HG03135 (cell line): ENCODE measurements at regions not wholly inside any gene's neighbourhood (a gene's known extent, or its start where the extent isn't known, plus 50 kb on each side); places are given as distances from the start of the nearest gene placed in this dataset.
"Not testable (repeated sequence)": the region's sequence is repeated elsewhere in the genome, so short reads cannot be mapped to it uniquely, and the experiment has no call there.

Source experiments
- ATAC-seq: cut with Tn5 transposase; IDR thresholded peaks from one replicate; pipeline ENCODE4 v1.9.1; 2021; ENCODE audit warnings: mild to moderate bottlenecking, moderate library complexity; ENCODE audit not compliant: unreplicated experiment

GRCh38 chr2:42979416-42979869, 187.1 kb upstream of the HAAO start:
- ATAC-seq: no peak

- ATAC-seq: no peak
Measured at GRCh38 chr2:42978887-42979415, 186.6 kb upstream of the HAAO start.

DNA sequence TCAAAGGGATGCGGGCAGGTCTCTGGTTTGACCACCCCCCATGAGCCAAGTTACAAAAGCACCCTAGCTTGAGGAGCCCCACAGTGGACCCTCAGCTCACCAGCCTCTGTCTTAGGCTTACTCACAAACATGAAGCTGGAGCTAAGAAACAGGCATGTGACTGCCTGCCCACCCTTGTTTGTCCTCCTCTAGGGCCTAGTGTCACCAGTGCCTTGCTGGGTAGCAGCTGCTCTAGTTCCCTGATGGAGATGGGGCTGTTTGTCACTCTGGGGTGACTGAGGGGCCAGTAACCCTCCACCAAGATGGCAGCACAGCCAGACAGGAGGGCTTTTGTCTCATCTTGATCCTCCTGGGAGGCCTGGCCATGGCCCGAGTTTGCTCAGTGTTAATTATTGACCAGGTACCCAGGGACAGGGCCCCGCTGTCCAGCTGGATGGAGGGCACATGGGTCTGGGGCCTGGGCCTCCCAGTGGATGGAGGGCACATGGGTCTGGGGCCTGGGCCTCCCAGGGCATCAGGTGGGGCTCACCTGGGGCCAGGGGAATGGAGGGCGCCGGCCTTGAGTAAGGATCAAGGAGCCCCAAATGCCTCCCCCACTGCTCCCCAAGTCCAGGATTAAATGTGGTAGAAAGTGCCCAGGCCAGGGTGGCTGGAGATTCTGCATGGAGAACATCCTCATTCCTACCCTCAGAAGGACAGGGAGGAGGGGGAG, 185.9 kb upstream of the HAAO start:
- no peak for ATAC-seq

GRCh38 chr2:42977270-42978174, 185.1 kb upstream of the HAAO start:
- ATAC-seq: no peak

DNA sequence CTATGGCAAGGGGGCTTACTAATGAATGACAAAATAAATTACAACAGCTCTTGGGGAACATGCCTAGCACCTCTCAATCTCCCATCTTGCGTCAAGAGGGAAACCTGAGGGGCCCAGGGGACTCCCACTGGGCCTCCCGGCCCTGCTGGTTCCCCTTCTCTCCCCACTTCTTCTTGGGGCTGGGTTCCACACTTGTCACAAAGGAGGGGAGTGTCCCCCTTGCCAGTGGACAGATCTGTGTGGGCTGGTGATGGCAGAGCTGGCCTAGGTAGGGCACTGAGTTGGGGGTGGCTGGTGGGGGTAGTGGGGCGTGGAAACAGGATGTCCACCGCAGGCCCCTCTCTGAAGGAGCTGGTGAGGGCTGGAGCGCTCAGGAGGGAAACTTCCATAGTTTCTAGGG, 184.0 kb upstream of the HAAO start:
- no peak for ATAC-seq

DNA sequence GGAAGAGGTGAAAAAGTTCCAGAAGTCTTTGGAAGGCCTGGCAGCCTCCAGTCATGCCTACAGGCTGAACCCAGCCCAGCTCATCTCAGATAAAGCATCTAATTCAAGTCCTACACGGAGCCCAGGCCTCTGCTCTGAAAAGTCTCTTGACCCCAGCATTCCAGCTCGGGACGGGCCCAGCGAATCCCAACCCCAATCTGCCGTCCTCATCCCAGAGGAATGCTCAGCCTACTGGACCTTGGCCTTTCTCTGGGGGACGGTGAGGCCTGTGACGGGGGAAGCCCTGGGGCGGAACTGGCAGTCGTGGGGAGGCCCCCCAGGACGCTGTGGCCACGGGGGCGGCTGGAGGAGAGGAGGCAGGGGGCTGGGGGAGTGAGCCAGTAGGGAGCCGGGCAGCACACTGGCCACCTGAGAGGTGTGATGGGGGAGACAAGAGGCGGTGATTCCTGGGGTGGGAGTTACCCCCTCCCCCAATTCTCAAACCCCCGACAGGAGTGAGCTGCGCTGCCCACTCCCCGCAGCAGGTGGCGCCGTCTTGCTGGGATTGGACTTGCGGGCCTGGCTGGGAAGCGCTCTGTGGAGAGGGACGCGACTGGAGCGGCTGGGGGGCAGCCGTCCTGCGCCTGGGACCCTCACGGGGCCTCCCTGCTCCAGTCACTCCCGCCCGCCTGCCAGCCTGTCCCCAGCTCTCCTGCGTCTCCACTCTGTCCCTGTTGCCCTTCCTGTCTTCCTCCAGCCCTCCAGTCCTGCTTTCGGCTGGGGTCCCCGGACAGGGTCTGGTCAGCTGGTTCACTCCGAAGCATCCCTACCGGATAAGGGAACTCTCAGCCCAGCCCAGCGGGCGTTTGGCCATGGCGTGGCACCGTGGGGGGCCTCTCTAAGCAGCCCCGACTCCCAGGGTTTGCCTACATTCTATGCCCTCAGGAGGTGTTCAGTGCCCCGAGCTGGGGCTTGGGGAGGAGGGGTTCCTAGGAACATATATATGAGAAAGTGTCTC, 182.6 kb upstream of the HAAO start:
- no peak for ATAC-seq

GRCh38 chr2:42974169-42974720, 181.9 kb upstream of the HAAO start:
- no peak for ATAC-seq

- ATAC-seq: no peak
Measured at GRCh38 chr2:42973726-42974125, 181.3 kb upstream of the HAAO start.

- ATAC-seq: not testable (repeated sequence)
Measured at GRCh38 chr2:42972933-42973516, 180.6 kb upstream of the HAAO start.

DNA sequence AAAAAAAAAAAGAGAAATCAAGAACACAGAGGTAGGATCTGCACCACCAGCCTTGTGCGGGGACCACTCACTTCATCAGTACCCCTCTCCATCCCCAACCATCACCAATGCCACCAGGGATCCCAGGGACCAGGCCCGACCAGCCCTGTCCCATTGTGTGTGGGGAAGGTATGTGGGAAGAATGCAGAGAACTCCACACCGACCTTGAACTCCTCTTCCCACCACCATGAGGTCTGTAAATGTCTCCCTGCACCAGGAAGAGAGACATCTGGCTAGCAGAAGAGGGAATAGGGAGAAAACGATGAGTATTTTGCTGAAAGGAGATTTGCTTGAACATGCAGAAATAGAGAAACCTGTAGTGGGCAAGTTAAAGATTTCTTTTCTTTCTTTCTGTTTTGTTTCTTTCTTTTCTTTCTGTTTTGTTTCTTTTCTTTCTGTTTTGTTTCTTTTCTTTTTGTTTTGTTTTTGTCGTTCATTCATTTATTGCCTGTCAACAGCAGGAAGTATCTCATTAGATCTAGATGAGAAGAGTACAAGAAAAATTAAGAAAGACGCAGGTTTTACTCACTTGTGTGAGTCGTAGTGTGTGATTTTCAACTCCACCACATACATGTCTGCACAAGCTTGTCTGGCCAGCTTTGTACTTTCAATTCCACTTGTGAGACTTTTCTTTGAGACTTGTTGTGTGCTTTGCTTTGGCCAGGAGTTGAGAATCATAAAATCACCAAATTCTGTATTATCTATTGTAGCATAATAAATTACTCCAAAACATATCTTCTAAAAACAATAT, 179.8 kb upstream of the HAAO start:
- no peak for ATAC-seq

DNA sequence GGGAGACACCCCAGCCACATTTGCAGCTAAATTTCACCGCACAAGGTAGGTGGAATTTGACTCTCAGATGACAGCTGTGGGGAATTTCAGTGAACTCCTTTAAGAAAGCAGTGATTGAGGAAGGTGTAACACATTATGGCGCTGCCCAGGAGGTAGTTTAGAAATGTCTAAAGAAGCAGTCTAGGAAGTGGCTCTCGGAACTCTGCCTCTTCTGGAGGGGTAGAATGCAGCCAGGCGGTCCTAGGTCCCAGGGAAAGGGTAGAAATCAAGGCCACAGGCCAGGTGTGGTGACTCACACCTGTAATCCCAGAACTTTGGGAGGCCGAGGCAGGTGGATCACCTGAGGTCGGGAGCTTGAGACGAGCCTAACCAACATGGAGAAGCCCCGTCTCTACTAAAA, 179.0 kb upstream of the HAAO start:
- ATAC-seq: no peak

GRCh38 chr2:42970151-42970550, 177.8 kb upstream of the HAAO start:
- no peak for ATAC-seq

GRCh38 chr2:42969231-42970150, 177.1 kb upstream of the HAAO start:
- no peak for ATAC-seq

- no peak for ATAC-seq
Measured at GRCh38 chr2:42967959-42968674, 175.7 kb upstream of the HAAO start.

DNA sequence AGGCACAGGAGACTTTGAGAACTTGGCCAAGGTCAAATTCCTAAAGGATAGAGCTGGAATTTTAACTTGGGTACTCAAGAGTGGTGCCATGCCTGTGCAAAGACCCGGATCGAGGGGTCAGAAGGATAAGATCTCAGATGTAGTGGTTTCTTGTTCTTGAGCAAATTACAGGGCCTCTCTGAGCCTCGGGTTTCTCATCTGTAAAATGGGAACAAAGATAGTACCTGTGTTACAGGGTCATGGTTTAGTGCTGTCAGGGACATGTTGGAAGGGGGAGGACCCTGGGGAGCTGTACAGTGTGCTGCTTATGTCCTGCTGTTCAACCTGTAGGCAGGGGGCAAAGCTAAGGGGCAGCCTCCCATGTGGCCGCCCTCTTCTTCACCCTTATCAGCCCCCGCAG, 173.5 kb upstream of the HAAO start:
- ATAC-seq: no peak

GRCh38 chr2:42965196-42965595, 172.8 kb upstream of the HAAO start:
- no peak for ATAC-seq

GRCh38 chr2:42964439-42965083, 172.2 kb upstream of the HAAO start:
- ATAC-seq: no peak
